HL-60 (cell line): ENCODE measurements at regions not wholly inside any gene's neighbourhood (a gene's known extent, or its start where the extent isn't known, plus 50 kb on each side); places are given as distances from the start of the nearest gene placed in this dataset.

ENCODE experiments used
- DNase-seq, 2 experiments: peaks; one replicate each; pipeline ENCODE4 v3.0.0-alpha.2; 2010 to 2020; ENCODE audit warnings: low read depth in 1 of 2, low spot score in 1 of 2
- H3K27ac ChIP-seq: fragments of 250-450 bp; sonication (Bioruptor Pico); replicated peaks from 2 replicates; pipeline ENCODE4 v1.5.1; 2020; ENCODE audit warnings: mild to moderate bottlenecking, moderate library complexity
- H3K27me3 ChIP-seq: fragments of 250-450 bp; sonication (Bioruptor Pico); 2 replicates; pipeline ENCODE4 v1.5.1; 2021; ENCODE audit warnings: mild to moderate bottlenecking, moderate library complexity; ENCODE audit not compliant: insufficient read depth, poor library complexity, severe bottlenecking
- H3K4me3 ChIP-seq: replicated peaks from 2 replicates; pipeline ENCODE4 v1.5.1; 2011; ENCODE audit warnings: mild to moderate bottlenecking, control low read depth, low read length; ENCODE audit not compliant: insufficient read depth
- GABPA ChIP-seq: IDR thresholded peaks from 2 replicates; pipeline ENCODE4 v1.6.1; 2012; ENCODE audit warnings: low read depth
- POLR2AphosphoS5 ChIP-seq: IDR thresholded peaks from 2 replicates; pipeline ENCODE4 v1.6.1; 2012; ENCODE audit warnings: low read depth
- REST ChIP-seq: IDR thresholded peaks from 2 replicates; pipeline ENCODE4 v1.6.1; 2012; ENCODE audit warnings: low read depth; ENCODE audit not compliant: insufficient replicate concordance
- SPI1 ChIP-seq: IDR thresholded peaks from 2 replicates; pipeline ENCODE4 v1.6.1; 2012; ENCODE audit warnings: low read depth, mild to moderate bottlenecking, borderline replicate concordance
- TF ChIP-seq, protein P1 (sequence below): IDR thresholded peaks from one replicate; pipeline ENCODE4 v1.5.1; 2011; ENCODE audit warnings: low read length, control low read depth, inconsistent platforms; ENCODE audit not compliant: insufficient read depth

DNA sequence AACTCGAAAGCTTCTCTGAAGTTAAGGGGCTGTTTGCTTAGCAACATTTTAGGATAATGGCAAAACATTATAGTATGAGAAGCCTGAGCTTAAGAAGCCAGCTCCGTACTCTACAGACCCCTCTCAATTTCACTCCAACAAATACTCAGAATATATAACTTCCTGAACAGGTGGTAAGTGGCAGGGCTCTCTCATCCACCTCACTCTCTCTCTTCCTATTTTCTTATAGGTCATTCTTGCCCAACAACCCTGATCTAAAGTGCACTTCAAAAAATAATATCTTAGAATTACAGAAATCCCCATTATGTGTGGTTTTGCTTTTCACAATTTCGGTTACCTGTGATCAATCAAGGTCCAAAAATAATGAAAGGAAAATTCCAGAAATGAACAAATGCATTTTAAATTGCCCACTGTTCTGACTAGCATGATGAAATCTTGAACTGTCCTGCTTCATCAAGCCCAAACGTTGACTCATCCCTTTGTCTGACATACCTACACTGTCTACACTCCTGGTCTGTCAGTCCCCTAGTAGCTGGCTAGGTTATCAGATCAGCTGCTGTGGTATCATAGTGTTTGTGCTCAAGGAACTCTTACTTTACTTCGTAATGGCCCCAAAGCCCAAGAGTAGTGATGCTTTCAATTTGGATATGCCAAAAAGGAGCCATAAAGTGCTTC, 122.8 kb upstream of the COL5A2 start:
- H3K27ac ChIP-seq, result no peak overlapping the region
- no peaks in the 10 kb centered on the region for H3K27me3 ChIP-seq
- no peak for TF ChIP-seq GABPA
- H3K4me3 ChIP-seq, result no peak overlapping the region
- no peak for DNase-seq

- H3K27ac ChIP-seq, result no peak overlapping the region
- no peaks in the 10 kb centered on the region for H3K27me3 ChIP-seq
- H3K4me3 ChIP-seq, result no peak overlapping the region
- no peak for DNase-seq
- TF ChIP-seq REST (no peak), SPI1 (no peak), POLR2AphosphoS5 (no peak), GABPA (no peak)
- TF ChIP-seq, protein P1, sequence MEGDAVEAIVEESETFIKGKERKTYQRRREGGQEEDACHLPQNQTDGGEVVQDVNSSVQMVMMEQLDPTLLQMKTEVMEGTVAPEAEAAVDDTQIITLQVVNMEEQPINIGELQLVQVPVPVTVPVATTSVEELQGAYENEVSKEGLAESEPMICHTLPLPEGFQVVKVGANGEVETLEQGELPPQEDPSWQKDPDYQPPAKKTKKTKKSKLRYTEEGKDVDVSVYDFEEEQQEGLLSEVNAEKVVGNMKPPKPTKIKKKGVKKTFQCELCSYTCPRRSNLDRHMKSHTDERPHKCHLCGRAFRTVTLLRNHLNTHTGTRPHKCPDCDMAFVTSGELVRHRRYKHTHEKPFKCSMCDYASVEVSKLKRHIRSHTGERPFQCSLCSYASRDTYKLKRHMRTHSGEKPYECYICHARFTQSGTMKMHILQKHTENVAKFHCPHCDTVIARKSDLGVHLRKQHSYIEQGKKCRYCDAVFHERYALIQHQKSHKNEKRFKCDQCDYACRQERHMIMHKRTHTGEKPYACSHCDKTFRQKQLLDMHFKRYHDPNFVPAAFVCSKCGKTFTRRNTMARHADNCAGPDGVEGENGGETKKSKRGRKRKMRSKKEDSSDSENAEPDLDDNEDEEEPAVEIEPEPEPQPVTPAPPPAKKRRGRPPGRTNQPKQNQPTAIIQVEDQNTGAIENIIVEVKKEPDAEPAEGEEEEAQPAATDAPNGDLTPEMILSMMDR, result no peak
These were observed 124.8 kb upstream of the COL5A2 start for GRCh38 chr2:189304360-189304759.

GRCh38 chr2:189305291-189305943, 125.9 kb upstream of the COL5A2 start:
- no peak overlapping the region for H3K4me3 ChIP-seq
- no peak for DNase-seq
- H3K27me3 ChIP-seq, result no peaks in the 10 kb centered on the region
- TF ChIP-seq GABPA, result no peak
- no peak for TF ChIP-seq POLR2AphosphoS5
- no peak for TF ChIP-seq SPI1
- TF ChIP-seq, protein P1, result no peak
- no peak for TF ChIP-seq REST
- no peak overlapping the region for H3K27ac ChIP-seq

DNA sequence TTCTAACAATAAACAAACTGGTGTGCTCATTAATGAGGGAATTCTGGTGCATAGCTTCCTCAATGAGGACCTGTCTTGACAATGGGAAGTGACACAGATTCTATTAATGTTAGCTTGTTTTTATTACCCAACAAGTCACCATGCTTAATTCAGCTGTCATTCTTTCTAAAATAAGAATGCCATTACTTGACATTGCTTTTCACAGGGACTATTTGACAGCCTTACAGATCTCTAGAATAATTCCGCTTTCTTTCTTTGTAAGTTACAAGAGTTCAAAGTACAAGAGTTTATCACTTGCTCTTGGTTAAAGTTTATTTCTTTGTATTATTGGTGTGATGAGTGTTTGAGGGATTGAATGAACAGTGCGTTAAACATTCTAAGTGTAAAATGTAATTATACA, 127.0 kb upstream of the COL5A2 start:
- no peak overlapping the region for H3K4me3 ChIP-seq
- H3K27me3 ChIP-seq, result no peaks in the 10 kb centered on the region
- no peak for TF ChIP-seq SPI1
- no peak overlapping the region for H3K27ac ChIP-seq
- DNase-seq, result no peak
